IMR-90 (cell line): ENCODE measurements at regions not wholly inside any gene's neighbourhood (a gene's known extent, or its start where the extent isn't known, plus 50 kb on each side); places are given as distances from the start of the nearest gene placed in this dataset.

Source experiments
- CTCF ChIP-seq: conservative IDR thresholded peaks from 2 replicates; pipeline ENCODE4 v1.5.1; 2012; ENCODE audit warnings: mild to moderate bottlenecking, low read depth, low read length, improper control_type of control experiment
- RAD21 ChIP-seq: IDR thresholded peaks from 2 replicates; pipeline ENCODE4 v1.6.1; 2012; ENCODE audit warnings: low read length, improper control_type of control experiment
- USF2 ChIP-seq: fragments of 150-350 bp; IDR thresholded peaks from 2 replicates; pipeline ENCODE4 v1.6.1; 2017; ENCODE audit warnings: mild to moderate bottlenecking, antibody characterized with exemption, low read length, low read depth

- TF ChIP-seq CTCF: no peak
- TF ChIP-seq RAD21: no peak
- no peak for TF ChIP-seq USF2
Measured at GRCh38 chr21:16837721-16838120, 675.1 kb upstream of the CXADR start.
